HEK293 (cell line): ENCODE measurements at regions not wholly inside any gene's neighbourhood (a gene's known extent, or its start where the extent isn't known, plus 50 kb on each side); places are given as distances from the start of the nearest gene placed in this dataset.
A peak's percentile ranks its signal among the peaks of the same experiment; 100 is the strongest.

Experiments
- CTCF ChIA-PET: fragments of 350-600 bp; formaldehyde crosslinking; extraction: SDS; loops from one replicate; lab custom pipeline; 2021; ENCODE audit warnings: antibody characterized with exemption; lab: Yijun Ruan, JAX
- POLR2A ChIA-PET: fragments of 300-600 bp; formaldehyde crosslinking; extraction: SDS; loops from one replicate; lab custom pipeline; 2020; ENCODE audit warnings: antibody characterized with exemption, inconsistent platforms; lab: Yijun Ruan, JAX
- H3K27ac ChIP-seq: fragments of 200-500 bp; sonication (Bioruptor generic); 2 replicates; pipeline ENCODE4 v1.5.1; 2014; ENCODE audit warnings: low read depth, low read length, control low read depth, inconsistent platforms; ENCODE audit errors: extremely low read depth
- H3K36me3 ChIP-seq, 2 experiments: fragments of 200-500 bp in 1 of 2; sonication (Bioruptor generic) in 1 of 2; 1 replicate in 1 of 2; 2 replicates in 1 of 2; pipeline ENCODE4 v1.5.1; 2014 to 2017; ENCODE audit warnings: inconsistent platforms in 2 of 2, low read length in 2 of 2; ENCODE audit not compliant: control insufficient read depth in 2 of 2, insufficient read depth in 1 of 2
- H3K4me1 ChIP-seq: fragments of 200-500 bp; sonication (Bioruptor generic); 2 replicates; pipeline ENCODE4 v1.5.1; 2014; ENCODE audit warnings: mild to moderate bottlenecking, low read length, inconsistent platforms; ENCODE audit not compliant: control insufficient read depth, insufficient read depth
- H3K4me3 ChIP-seq: 2 replicates; pipeline ENCODE4 v1.5.1; 2011; ENCODE audit warnings: low read depth, mild to moderate bottlenecking, control low read depth, low read length, moderate library complexity
- H3K9me3 ChIP-seq: fragments of 200-500 bp; sonication (Bioruptor generic); 2 replicates; pipeline ENCODE4 v1.5.1; 2014; ENCODE audit warnings: low read depth, low read length, inconsistent platforms; ENCODE audit not compliant: control insufficient read depth, insufficient read depth
- GFI1B ChIP-seq: fragments of 450-650 bp; formaldehyde crosslinking; IDR thresholded peaks from 2 replicates; pipeline ENCODE4 v1.5.1; 2016; ENCODE audit warnings: missing biosample characterization, missing genetic modification characterization
- MZF1 ChIP-seq: fragments of 450-650 bp; formaldehyde crosslinking; IDR thresholded peaks from 2 replicates; pipeline ENCODE4 v1.5.1; 2017; ENCODE audit warnings: missing biosample characterization, missing genetic modification characterization, borderline replicate concordance
- PRDM1 ChIP-seq: fragments of 450-650 bp; formaldehyde crosslinking; IDR thresholded peaks from 2 replicates; pipeline ENCODE4; 2016; ENCODE audit warnings: missing biosample characterization, missing genetic modification characterization
- ZEB2 ChIP-seq: fragments of 450-650 bp; formaldehyde crosslinking; IDR thresholded peaks from 2 replicates; pipeline ENCODE4 v1.5.1; 2016; ENCODE audit warnings: missing biosample characterization, missing genetic modification characterization
- ZFP3 ChIP-seq: fragments of 450-650 bp; formaldehyde crosslinking; IDR thresholded peaks from 2 replicates; pipeline ENCODE4 v1.5.1; 2016; ENCODE audit warnings: low read depth, missing biosample characterization, missing genetic modification characterization
- ZIC2 ChIP-seq: fragments of 450-650 bp; formaldehyde crosslinking; IDR thresholded peaks from 2 replicates; pipeline ENCODE4 v1.5.1; 2016; ENCODE audit warnings: missing biosample characterization, missing genetic modification characterization
- ZNF121 ChIP-seq: fragments of 450-650 bp; formaldehyde crosslinking; IDR thresholded peaks from 2 replicates; pipeline ENCODE4 v1.5.1; 2016; ENCODE audit warnings: missing biosample characterization, missing genetic modification characterization
- ZNF146 ChIP-seq: fragments of 450-650 bp; formaldehyde crosslinking; IDR thresholded peaks from 2 replicates; pipeline ENCODE4 v1.5.1; 2016; ENCODE audit warnings: missing biosample characterization, missing genetic modification characterization
- ZNF223 ChIP-seq: fragments of 450-650 bp; formaldehyde crosslinking; IDR thresholded peaks from 2 replicates; pipeline ENCODE4 v1.5.1; 2016; ENCODE audit warnings: missing biosample characterization, missing genetic modification characterization
- ZNF239 ChIP-seq: fragments of 450-650 bp; formaldehyde crosslinking; IDR thresholded peaks from 2 replicates; pipeline ENCODE4 v1.5.1; 2016; ENCODE audit warnings: missing biosample characterization, missing genetic modification characterization
- ZNF292 ChIP-seq: fragments of 450-650 bp; formaldehyde crosslinking; IDR thresholded peaks from 2 replicates; pipeline ENCODE4 v1.5.1; 2016; ENCODE audit warnings: low read depth, missing biosample characterization, missing genetic modification characterization, borderline replicate concordance
- ZNF426 ChIP-seq: fragments of 450-650 bp; formaldehyde crosslinking; IDR thresholded peaks from 2 replicates; pipeline ENCODE4 v1.5.1; 2017; ENCODE audit warnings: missing biosample characterization, missing genetic modification characterization, mild to moderate bottlenecking, inconsistent platforms, moderate library complexity
- ZNF549 ChIP-seq: fragments of 450-650 bp; IDR thresholded peaks from 2 replicates; pipeline ENCODE4 v1.5.1; 2018; ENCODE audit warnings: missing biosample characterization, missing genetic modification characterization, mild to moderate bottlenecking, inconsistent platforms, moderate library complexity
- ZNF558 ChIP-seq: fragments of 450-650 bp; formaldehyde crosslinking; IDR thresholded peaks from 2 replicates; pipeline ENCODE4 v1.5.1; 2016; ENCODE audit warnings: missing biosample characterization, missing genetic modification characterization
- ZNF560 ChIP-seq: fragments of 450-650 bp; formaldehyde crosslinking; IDR thresholded peaks from 2 replicates; pipeline ENCODE4 v1.5.1; 2017; ENCODE audit warnings: missing biosample characterization, missing genetic modification characterization, borderline replicate concordance
- ZNF670 ChIP-seq: fragments of 450-650 bp; formaldehyde crosslinking; IDR thresholded peaks from 2 replicates; pipeline ENCODE4 v1.5.1; 2016; ENCODE audit warnings: missing biosample characterization, missing genetic modification characterization, low read depth
- ZNF677 ChIP-seq: fragments of 450-650 bp; IDR thresholded peaks from 2 replicates; pipeline ENCODE4 v1.5.0; 2018; ENCODE audit warnings: missing biosample characterization, mild to moderate bottlenecking, missing genetic modification characterization, moderate library complexity
- ZNF76 ChIP-seq: fragments of 450-650 bp; formaldehyde crosslinking; IDR thresholded peaks from 2 replicates; pipeline ENCODE4; 2016; ENCODE audit warnings: low read depth, missing biosample characterization, missing genetic modification characterization, borderline replicate concordance
- ZNF791 ChIP-seq: fragments of 450-650 bp; formaldehyde crosslinking; IDR thresholded peaks from 2 replicates; pipeline ENCODE4 v1.5.1; 2016; ENCODE audit warnings: missing biosample characterization, missing genetic modification characterization
- ZNF792 ChIP-seq: fragments of 450-650 bp; formaldehyde crosslinking; IDR thresholded peaks from 2 replicates; pipeline ENCODE4 v1.5.1; 2016; ENCODE audit warnings: missing biosample characterization, missing genetic modification characterization
- TF ChIP-seq, protein P1 (sequence below): fragments of 450-650 bp; formaldehyde crosslinking; IDR thresholded peaks from 2 replicates; pipeline ENCODE4 v1.5.1; 2016; ENCODE audit warnings: missing biosample characterization, missing genetic modification characterization
- TF ChIP-seq, protein P2 (sequence below): fragments of 450-650 bp; formaldehyde crosslinking; IDR thresholded peaks from 2 replicates; pipeline ENCODE4 v1.5.1; 2016; ENCODE audit warnings: missing biosample characterization, missing genetic modification characterization
- TF ChIP-seq, protein P3 (sequence below): fragments of 450-650 bp; formaldehyde crosslinking; IDR thresholded peaks from 2 replicates; pipeline ENCODE4 v1.5.1; 2016; ENCODE audit warnings: missing biosample characterization, missing genetic modification characterization
- TF ChIP-seq, protein P4 (sequence below): fragments of 450-650 bp; formaldehyde crosslinking; IDR thresholded peaks from 2 replicates; pipeline ENCODE4 v1.5.1; 2016; ENCODE audit warnings: missing biosample characterization, missing genetic modification characterization

DNA sequence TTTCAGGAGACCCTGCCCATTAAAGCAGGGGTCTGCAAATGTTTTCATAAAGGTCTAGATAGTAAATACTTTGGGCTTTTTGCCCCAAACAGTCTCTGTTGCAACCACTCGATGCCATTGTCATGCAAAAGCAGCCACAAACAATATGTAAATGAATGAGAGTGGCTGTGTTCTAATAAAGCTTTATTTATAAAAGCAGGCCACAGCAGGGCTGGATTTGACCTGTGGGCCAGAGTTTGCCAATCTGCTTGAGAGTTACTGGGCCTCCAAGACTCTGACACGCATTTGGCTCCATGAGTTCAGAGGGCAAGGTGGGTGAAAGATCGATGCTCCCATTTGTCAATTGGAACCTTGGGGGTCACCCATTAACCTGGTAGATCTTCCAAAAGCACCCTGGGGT is 217.3 kb upstream of the SDK2 start (continued):
- TF ChIP-seq, protein P1, sequence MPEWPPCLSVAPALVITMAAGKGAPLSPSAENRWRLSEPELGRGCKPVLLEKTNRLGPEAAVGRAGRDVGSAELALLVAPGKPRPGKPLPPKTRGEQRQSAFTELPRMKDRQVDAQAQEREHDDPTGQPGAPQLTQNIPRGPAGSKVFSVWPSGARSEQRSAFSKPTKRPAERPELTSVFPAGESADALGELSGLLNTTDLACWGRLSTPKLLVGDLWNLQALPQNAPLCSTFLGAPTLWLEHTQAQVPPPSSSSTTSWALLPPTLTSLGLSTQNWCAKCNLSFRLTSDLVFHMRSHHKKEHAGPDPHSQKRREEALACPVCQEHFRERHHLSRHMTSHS (tag by site-specific recombination), result no peak
- TF ChIP-seq ZNF792 (tag by site-specific recombination) (no peak), PRDM1 (tag by site-specific recombination) (no peak), ZNF677 (no peak), ZNF146 (tag by site-specific recombination) (no peak), ZNF549 (no peak), ZNF558 (tag by site-specific recombination) (no peak), ZNF292 (tag by site-specific recombination) (no peak)
- TF ChIP-seq, protein P2, sequence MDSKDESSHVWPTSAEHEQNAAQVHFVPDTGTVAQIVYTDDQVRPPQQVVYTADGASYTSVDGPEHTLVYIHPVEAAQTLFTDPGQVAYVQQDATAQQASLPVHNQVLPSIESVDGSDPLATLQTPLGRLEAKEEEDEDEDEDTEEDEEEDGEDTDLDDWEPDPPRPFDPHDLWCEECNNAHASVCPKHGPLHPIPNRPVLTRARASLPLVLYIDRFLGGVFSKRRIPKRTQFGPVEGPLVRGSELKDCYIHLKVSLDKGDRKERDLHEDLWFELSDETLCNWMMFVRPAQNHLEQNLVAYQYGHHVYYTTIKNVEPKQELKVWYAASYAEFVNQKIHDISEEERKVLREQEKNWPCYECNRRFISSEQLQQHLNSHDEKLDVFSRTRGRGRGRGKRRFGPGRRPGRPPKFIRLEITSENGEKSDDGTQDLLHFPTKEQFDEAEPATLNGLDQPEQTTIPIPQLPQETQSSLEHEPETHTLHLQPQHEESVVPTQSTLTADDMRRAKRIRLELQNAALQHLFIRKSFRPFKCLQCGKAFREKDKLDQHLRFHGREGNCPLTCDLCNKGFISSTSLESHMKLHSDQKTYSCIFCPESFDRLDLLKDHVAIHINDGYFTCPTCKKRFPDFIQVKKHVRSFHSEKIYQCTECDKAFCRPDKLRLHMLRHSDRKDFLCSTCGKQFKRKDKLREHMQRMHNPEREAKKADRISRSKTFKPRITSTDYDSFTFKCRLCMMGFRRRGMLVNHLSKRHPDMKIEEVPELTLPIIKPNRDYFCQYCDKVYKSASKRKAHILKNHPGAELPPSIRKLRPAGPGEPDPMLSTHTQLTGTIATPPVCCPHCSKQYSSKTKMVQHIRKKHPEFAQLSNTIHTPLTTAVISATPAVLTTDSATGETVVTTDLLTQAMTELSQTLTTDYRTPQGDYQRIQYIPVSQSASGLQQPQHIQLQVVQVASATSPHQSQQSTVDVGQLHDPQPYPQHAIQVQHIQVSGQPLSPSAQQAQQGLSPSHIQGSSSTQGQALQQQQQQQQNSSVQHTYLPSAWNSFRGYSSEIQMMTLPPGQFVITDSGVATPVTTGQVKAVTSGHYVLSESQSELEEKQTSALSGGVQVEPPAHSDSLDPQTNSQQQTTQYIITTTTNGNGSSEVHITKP (tag by site-specific recombination), result no peak
- TF ChIP-seq, protein P3, sequence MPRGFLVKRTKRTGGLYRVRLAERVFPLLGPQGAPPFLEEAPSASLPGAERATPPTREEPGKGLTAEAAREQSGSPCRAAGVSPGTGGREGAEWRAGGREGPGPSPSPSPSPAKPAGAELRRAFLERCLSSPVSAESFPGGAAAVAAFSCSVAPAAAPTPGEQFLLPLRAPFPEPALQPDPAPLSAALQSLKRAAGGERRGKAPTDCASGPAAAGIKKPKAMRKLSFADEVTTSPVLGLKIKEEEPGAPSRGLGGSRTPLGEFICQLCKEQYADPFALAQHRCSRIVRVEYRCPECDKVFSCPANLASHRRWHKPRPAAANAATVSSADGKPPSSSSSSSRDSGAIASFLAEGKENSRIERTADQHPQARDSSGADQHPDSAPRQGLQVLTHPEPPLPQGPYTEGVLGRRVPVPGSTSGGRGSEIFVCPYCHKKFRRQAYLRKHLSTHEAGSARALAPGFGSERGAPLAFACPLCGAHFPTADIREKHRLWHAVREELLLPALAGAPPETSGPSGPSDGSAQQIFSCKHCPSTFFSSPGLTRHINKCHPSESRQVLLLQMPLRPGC, result no peak

DNA sequence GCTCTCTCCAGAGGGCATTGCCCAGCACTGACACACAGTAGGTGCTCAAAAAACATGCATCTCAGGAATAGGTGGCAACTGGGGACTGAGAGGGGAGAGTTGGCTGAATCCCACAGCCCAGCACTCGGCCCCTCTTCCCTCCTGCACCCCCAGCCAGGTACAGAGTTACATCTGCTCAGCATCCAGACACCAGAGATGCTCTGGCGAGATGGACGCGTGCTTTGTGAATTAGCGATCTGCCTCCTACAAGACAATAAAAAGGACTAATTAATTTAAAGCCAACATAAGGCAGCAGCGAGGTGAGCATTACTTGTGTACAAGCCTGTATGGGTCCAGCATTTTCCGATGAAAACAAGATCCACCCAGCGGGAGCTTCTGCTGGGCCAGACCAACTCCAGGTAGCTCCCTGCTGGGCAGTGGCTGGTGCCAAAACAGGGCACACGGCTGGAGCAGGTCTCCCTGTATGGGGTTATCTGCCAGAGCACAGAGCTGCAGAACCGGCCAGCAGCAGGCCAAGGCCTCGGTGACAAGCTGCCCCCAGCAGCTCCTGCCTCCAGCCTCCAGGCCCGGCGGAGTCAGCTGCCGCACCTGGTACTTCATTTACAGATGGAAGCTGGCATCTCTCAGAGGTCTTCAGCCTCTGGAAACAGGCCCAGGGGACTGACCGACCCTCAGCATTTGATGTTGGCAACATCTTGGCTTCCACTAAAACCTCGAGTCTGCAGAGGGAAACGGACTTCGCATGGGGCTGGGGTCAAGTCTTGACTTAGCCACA is 219.7 kb upstream of the SDK2 start:
- H3K9me3 ChIP-seq, result no peaks in the 10 kb centered on the region
- H3K36me3 ChIP-seq, result no peaks in the 10 kb centered on the region
- TF ChIP-seq ZIC2, result peak; percentile 68
- TF ChIP-seq ZNF791 (tag by site-specific recombination), result no peak
- ChIA-PET POLR2A (no interaction called here), CTCF (no interaction called here)
- H3K4me3 ChIP-seq, result no peak overlapping the region
- no peak overlapping the region for H3K27ac ChIP-seq
- H3K4me1 ChIP-seq, result no peaks in the 10 kb centered on the region

DNA sequence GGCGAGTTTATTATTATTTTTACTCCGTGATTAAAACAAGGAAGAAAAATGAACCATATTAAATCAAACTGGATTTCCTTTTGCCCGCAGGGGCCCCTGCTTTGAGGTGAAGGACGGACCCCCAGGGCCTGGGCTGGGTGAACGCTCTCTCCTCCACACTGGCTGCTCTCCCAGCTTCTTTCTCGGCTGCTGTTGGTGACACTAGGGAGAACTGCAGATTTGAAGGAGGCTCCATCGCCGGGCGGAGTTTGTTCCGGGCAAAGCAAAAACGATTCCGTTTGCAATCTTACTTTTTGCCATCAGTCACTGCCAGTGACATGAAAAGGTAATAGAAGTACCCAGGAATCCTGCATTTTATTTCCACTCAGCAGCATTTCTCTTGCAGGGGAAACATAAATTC is 221.6 kb upstream of the SDK2 start:
- Histone ChIP-seq H3K36me3 (no peaks in the 10 kb centered on the region), H3K4me3 (no peak overlapping the region), H3K4me1 (no peaks in the 10 kb centered on the region), H3K27ac (no peak overlapping the region), H3K9me3 (no peaks in the 10 kb centered on the region)
- POLR2A ChIA-PET, result no interaction called here
- CTCF ChIA-PET, result no interaction called here
- TF ChIP-seq ZNF223 (tag by site-specific recombination), result no peak
- TF ChIP-seq ZEB2 (tag by site-specific recombination), result no peak
- TF ChIP-seq, protein P3, result no peak
- no peak for TF ChIP-seq MZF1 (tag by site-specific recombination)
- TF ChIP-seq ZNF121 (tag by site-specific recombination), result no peak
- no peak for TF ChIP-seq GFI1B (tag by site-specific recombination)
- no peak for TF ChIP-seq ZNF560 (tag by site-specific recombination)
- no peak for TF ChIP-seq ZNF239
- no peak for TF ChIP-seq ZNF426 (tag by site-specific recombination)
- TF ChIP-seq, protein P4, sequence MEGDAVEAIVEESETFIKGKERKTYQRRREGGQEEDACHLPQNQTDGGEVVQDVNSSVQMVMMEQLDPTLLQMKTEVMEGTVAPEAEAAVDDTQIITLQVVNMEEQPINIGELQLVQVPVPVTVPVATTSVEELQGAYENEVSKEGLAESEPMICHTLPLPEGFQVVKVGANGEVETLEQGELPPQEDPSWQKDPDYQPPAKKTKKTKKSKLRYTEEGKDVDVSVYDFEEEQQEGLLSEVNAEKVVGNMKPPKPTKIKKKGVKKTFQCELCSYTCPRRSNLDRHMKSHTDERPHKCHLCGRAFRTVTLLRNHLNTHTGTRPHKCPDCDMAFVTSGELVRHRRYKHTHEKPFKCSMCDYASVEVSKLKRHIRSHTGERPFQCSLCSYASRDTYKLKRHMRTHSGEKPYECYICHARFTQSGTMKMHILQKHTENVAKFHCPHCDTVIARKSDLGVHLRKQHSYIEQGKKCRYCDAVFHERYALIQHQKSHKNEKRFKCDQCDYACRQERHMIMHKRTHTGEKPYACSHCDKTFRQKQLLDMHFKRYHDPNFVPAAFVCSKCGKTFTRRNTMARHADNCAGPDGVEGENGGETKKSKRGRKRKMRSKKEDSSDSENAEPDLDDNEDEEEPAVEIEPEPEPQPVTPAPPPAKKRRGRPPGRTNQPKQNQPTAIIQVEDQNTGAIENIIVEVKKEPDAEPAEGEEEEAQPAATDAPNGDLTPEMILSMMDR, result no peak
- TF ChIP-seq ZNF76, result no peak
- no peak for TF ChIP-seq ZNF670
- no peak for TF ChIP-seq ZFP3 (tag by site-specific recombination)
